ENCODE measurements at regions not wholly inside any gene's neighbourhood (a gene's known extent, or its start where the extent isn't known, plus 50 kb on each side); places are given as distances from the start of the nearest gene placed in this dataset.
A peak's percentile ranks its signal among the peaks of the same experiment; 100 is the strongest.

DNA sequence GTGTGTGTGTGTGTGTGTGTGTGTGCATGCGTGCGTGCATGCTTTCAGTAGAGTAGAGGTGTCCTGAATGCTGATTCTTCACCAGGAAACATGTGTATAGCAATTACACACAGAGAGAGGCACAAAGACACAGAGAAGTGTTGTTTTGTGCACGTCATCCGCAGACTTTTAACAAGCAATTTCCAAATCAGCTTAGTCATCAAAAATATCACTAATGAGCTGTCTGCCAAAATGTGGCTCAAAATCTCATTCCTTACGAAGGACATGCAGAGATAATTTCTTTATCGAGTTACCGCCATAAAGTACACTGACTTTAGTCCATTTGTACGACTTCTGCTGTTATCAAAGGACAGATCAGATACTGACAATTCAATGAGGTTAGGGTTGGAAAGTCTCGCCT is 274.9 kb upstream of the RARB start:
- Histone ChIP-seq H3K9me3 (ENCODE audit: control insufficient read depth, insufficient read depth, low read depth, low read length) (no peaks in the 10 kb centered on the region), H3K36me3 (ENCODE audit: control insufficient read depth in 2 of 2, insufficient read depth in 1 of 2, low read length in 2 of 2) (no peaks in the 10 kb centered on the region), H3K27ac (ENCODE audit: extremely low read depth, low read depth, low read length) (no peak overlapping the region), H3K4me3 (ENCODE audit: low read depth, low read length) (no peak overlapping the region), H3K4me1 (ENCODE audit: control insufficient read depth, insufficient read depth, low read length) (no peaks in the 10 kb centered on the region)
- ChIA-PET POLR2A (no interaction called here), CTCF (no interaction called here)
- 0 out of 2 replicates have a peak, but pooled peaks have one; percentile 29 for TF ChIP-seq TRIM28 (IDR thresholded peaks at IDR 0.05; ENCODE audit: borderline replicate concordance, low read length)
- no peak for TF ChIP-seq ZBTB17 (tag by site-specific recombination; IDR thresholded peaks at IDR 0.05)

DNA sequence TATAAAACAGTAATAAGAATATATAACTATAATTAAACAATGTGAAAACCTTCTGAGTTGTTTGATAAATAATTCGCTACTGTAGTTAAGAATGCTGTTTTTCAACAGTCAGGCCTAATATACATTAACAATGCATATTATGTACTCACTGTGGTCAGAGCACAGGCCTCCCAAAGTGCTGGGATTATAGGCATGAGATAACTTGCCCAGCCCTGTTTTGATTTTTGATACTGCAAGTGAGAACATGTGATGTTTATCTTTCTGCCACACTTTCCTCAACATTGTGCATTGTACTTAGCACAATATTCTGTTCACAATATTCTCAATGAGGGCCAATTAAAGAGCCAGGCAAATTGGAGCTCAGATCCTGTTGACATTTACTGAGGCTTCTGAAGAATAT is 274.5 kb upstream of the RARB start:
- Histone ChIP-seq H3K9me3 (ENCODE audit: control insufficient read depth, insufficient read depth, low read depth, low read length) (no peaks in the 10 kb centered on the region), H3K27ac (ENCODE audit: extremely low read depth, low read depth, low read length) (no peak overlapping the region)
- CTCF ChIA-PET: no interaction called here

GRCh38 chr3:25155652-25156471 is 272.2 kb upstream of the RARB start:
- Histone ChIP-seq H3K4me3 (ENCODE audit: low read depth, low read length) (no peak overlapping the region), H3K27ac (ENCODE audit: extremely low read depth, low read depth, low read length) (no peak overlapping the region)

More for the DNA sequence above, 274.5 kb upstream of the RARB start:
- Histone ChIP-seq H3K4me3 (ENCODE audit: low read depth, low read length) (no peak overlapping the region), H3K4me1 (ENCODE audit: control insufficient read depth, insufficient read depth, low read length) (no peaks in the 10 kb centered on the region), H3K36me3 (ENCODE audit: control insufficient read depth in 2 of 2, insufficient read depth in 1 of 2, low read length in 2 of 2) (no peaks in the 10 kb centered on the region)
- 0 out of 2 replicates have a peak, but pooled peaks have one; percentile 23 for TF ChIP-seq ZSCAN16 (tag by site-specific recombination; IDR thresholded peaks at IDR 0.05)
- no peak for TF ChIP-seq ZFP37 (tag by site-specific recombination; IDR thresholded peaks at IDR 0.05)
- no peak for TF ChIP-seq GFI1B (tag by site-specific recombination; IDR thresholded peaks at IDR 0.05)
- TF ChIP-seq ZNF660 (tag by site-specific recombination; IDR thresholded peaks at IDR 0.05): peak; percentile 62; the same call in 1 of the 2 replicates
- POLR2A ChIA-PET: no interaction called here

More at GRCh38 chr3:25155652-25156471, 272.2 kb upstream of the RARB start:
- ChIA-PET POLR2A (no interaction called here), CTCF (no interaction called here)
- Histone ChIP-seq H3K4me1 (ENCODE audit: control insufficient read depth, insufficient read depth, low read length) (no peaks in the 10 kb centered on the region), H3K9me3 (ENCODE audit: control insufficient read depth, insufficient read depth, low read depth, low read length) (no peaks in the 10 kb centered on the region), H3K36me3 (ENCODE audit: control insufficient read depth in 2 of 2, insufficient read depth in 1 of 2, low read length in 2 of 2) (no peaks in the 10 kb centered on the region)
- TF ChIP-seq ZNF600 (tag by site-specific recombination; IDR thresholded peaks at IDR 0.05) (no peak), SP7 (tag by site-specific recombination; IDR thresholded peaks at IDR 0.05) (no peak), ZNF555 (tag by site-specific recombination; conservative IDR thresholded peaks at IDR 0.05) (no peak), ZBTB1 (tag by site-specific recombination; IDR thresholded peaks at IDR 0.05) (no peak), ZNF202 (tag by site-specific recombination; IDR thresholded peaks at IDR 0.05; ENCODE audit: borderline replicate concordance) (no peak), ZNF701 (tag by site-specific recombination; IDR thresholded peaks at IDR 0.05) (no peak), ZNF274 (IDR thresholded peaks at IDR 0.05; ENCODE audit: low read length) (no peak), ZNF274 (tag by site-specific recombination; IDR thresholded peaks at IDR 0.05; ENCODE audit: borderline replicate concordance) (no peak), ZNF211 (tag by site-specific recombination; IDR thresholded peaks at IDR 0.05; ENCODE audit: low read depth) (no peak), ZNF335 (tag by site-specific recombination; conservative IDR thresholded peaks at IDR 0.05) (no peak), ZNF596 (tag by site-specific recombination; IDR thresholded peaks at IDR 0.05) (no peak), GFI1B (tag by site-specific recombination; IDR thresholded peaks at IDR 0.05) (no peak), ZNF473 (tag by site-specific recombination; IDR thresholded peaks at IDR 0.05) (no peak), PRDM1 (tag by site-specific recombination; IDR thresholded peaks at IDR 0.05) (no peak), ZNF169 (tag by site-specific recombination; IDR thresholded peaks at IDR 0.05) (no peak), ZSCAN18 (tag by site-specific recombination; IDR thresholded peaks at IDR 0.05) (no peak), ZFP3 (tag by site-specific recombination; IDR thresholded peaks at IDR 0.05; ENCODE audit: low read depth) (no peak), GLI2 (tag by site-specific recombination; IDR thresholded peaks at IDR 0.05; ENCODE audit: borderline replicate concordance, low read depth) (no peak), GLI4 (tag by site-specific recombination; IDR thresholded peaks at IDR 0.05) (no peak), ZNF560 (tag by site-specific recombination; IDR thresholded peaks at IDR 0.05; ENCODE audit: borderline replicate concordance) (no peak), CTCF (tag by site-specific recombination; IDR thresholded peaks at IDR 0.05) (no peak)

Measured in HEK293 (cell line).